B cell (primary cell): ENCODE measurements at regions not wholly inside any gene's neighbourhood (a gene's known extent, or its start where the extent isn't known, plus 50 kb on each side); places are given as distances from the start of the nearest gene placed in this dataset.

Source experiments
- CTCF ChIP-seq: fragments of 200-600 bp; IDR thresholded peaks from one replicate; pipeline ENCODE4 v1.8.0; 2022; ENCODE audit warnings: antibody characterized with exemption, mild to moderate bottlenecking
- EZH2 ChIP-seq: IDR thresholded peaks from 2 replicates; pipeline ENCODE4 v1.6.1; 2012; ENCODE audit warnings: borderline replicate concordance, low read depth, mild to moderate bottlenecking, moderate library complexity, low read length; ENCODE audit not compliant: insufficient read depth, poor library complexity, severe bottlenecking

- no peak for TF ChIP-seq CTCF
- no peak for TF ChIP-seq EZH2
These were observed 459.4 kb upstream of the TGFBR2 start for GRCh38 chr3:30146978-30147377.
